ENCODE measurements at regions not wholly inside any gene's neighbourhood (a gene's known extent, or its start where the extent isn't known, plus 50 kb on each side); places are given as distances from the start of the nearest gene placed in this dataset.

- TF ChIP-seq EZH2phosphoT487 (IDR thresholded peaks at IDR 0.05; ENCODE audit: low read length) (no peak), CTCF (IDR thresholded peaks at IDR 0.05; ENCODE audit: low read length) (no peak), EZH2 (optimal IDR thresholded peaks at IDR 0.05; ENCODE audit: low read depth, low read length) (no peak)
Measured at GRCh38 chr2:71897137-71897480, 250.6 kb downstream of the CYP26B1 start.

All from MM.1S (cell line).